ENCODE measurements at regions not wholly inside any gene's neighbourhood (a gene's known extent, or its start where the extent isn't known, plus 50 kb on each side); places are given as distances from the start of the nearest gene placed in this dataset.

GRCh38 chr12:31822761-31823160 is 93.9 kb upstream of the AMN1 start:
- Histone ChIP-seq H2AFZ (no peak overlapping the region), H3K9me3 (ENCODE audit: low read depth) (no peaks in the 10 kb centered on the region), H3K4me3 (no peak overlapping the region), H3K27ac (no peak overlapping the region), H3K79me2 (ENCODE audit: insufficient read depth) (no peaks in the 10 kb centered on the region), H3K36me3 (ENCODE audit: low read depth) (no peaks in the 10 kb centered on the region), H3K9ac (no peak overlapping the region), H3F3A (ENCODE audit: insufficient read depth) (no peaks in the 10 kb centered on the region), H4K20me1 (ENCODE audit: insufficient read depth) (no peaks in the 10 kb centered on the region), H3K4me1 (ENCODE audit: insufficient read depth) (no peaks in the 10 kb centered on the region), H3K4me2 (ENCODE audit: unreplicated experiment) (no peak overlapping the region), H3K27me3 (replicated peaks; ENCODE audit: insufficient read depth) (no peaks in the 10 kb centered on the region), H3K9me2 (ENCODE audit: insufficient read depth) (no peaks in the 10 kb centered on the region)
- TF ChIP-seq EZH2 (IDR thresholded peaks at IDR 0.05; ENCODE audit: insufficient read depth, poor library complexity, severe bottlenecking) = no peak
- TF ChIP-seq EZH2phosphoT487 (IDR thresholded peaks at IDR 0.05; ENCODE audit: insufficient read depth, low read depth) = no peak
- in situ Hi-C loops (cut with MboI) = no loop called here
- no peak for DNase-seq

GRCh38 chr12:31821484-31821883 is 92.7 kb upstream of the AMN1 start:
- DNase-seq = no peak
- Histone ChIP-seq H4K20me1 (ENCODE audit: insufficient read depth) (no peaks in the 10 kb centered on the region), H3K36me3 (ENCODE audit: low read depth) (no peaks in the 10 kb centered on the region), H3K9me2 (ENCODE audit: insufficient read depth) (no peaks in the 10 kb centered on the region), H3K27me3 (replicated peaks; ENCODE audit: insufficient read depth) (no peaks in the 10 kb centered on the region), H3K9ac (no peak overlapping the region), H3F3A (ENCODE audit: insufficient read depth) (no peaks in the 10 kb centered on the region), H2AFZ (no peak overlapping the region), H3K4me3 (no peak overlapping the region), H3K27ac (no peak overlapping the region), H3K79me2 (ENCODE audit: insufficient read depth) (no peaks in the 10 kb centered on the region), H3K4me1 (ENCODE audit: insufficient read depth) (no peaks in the 10 kb centered on the region), H3K4me2 (ENCODE audit: unreplicated experiment) (no peak overlapping the region), H3K9me3 (ENCODE audit: low read depth) (no peaks in the 10 kb centered on the region)
- TF ChIP-seq EZH2phosphoT487 (IDR thresholded peaks at IDR 0.05; ENCODE audit: insufficient read depth, low read depth) (no peak), EZH2 (IDR thresholded peaks at IDR 0.05; ENCODE audit: insufficient read depth, poor library complexity, severe bottlenecking) (no peak)
- 54 to 56% methylated on average over 3 of the region's 3 CpGs for WGBS, 2 experiments (ENCODE audit: low coverage in 1 of 2, low lambda C conversion rate in 2 of 2, missing lambda C conversion rate in 2 of 2)
- in situ Hi-C loops (cut with MboI) = no loop called here

GRCh38 chr12:31820832-31821231 is 92.0 kb upstream of the AMN1 start:
- no peaks in the 10 kb centered on the region for H3K4me1 ChIP-seq (ENCODE audit: insufficient read depth)
- no peak overlapping the region for H3K4me3 ChIP-seq
- no peaks in the 10 kb centered on the region for H3K9me2 ChIP-seq (ENCODE audit: insufficient read depth)
- in situ Hi-C loops (cut with MboI) = no loop called here
- H3K9me3 ChIP-seq (ENCODE audit: low read depth) = no peaks in the 10 kb centered on the region
- no peak overlapping the region for H3K4me2 ChIP-seq (ENCODE audit: unreplicated experiment)
- no peaks in the 10 kb centered on the region for H4K20me1 ChIP-seq (ENCODE audit: insufficient read depth)
- 56 to 63% methylated on average over 7 of the region's 7 CpGs for WGBS, 2 experiments (ENCODE audit: low coverage in 1 of 2, low lambda C conversion rate in 2 of 2, missing lambda C conversion rate in 2 of 2)
- no peaks in the 10 kb centered on the region for H3K36me3 ChIP-seq (ENCODE audit: low read depth)
- no peak overlapping the region for H2AFZ ChIP-seq
- H3K9ac ChIP-seq = no peak overlapping the region
- H3K79me2 ChIP-seq (ENCODE audit: insufficient read depth) = no peaks in the 10 kb centered on the region
- H3F3A ChIP-seq (ENCODE audit: insufficient read depth) = no peaks in the 10 kb centered on the region
- no peaks in the 10 kb centered on the region for H3K27me3 ChIP-seq (replicated peaks; ENCODE audit: insufficient read depth)
- H3K27ac ChIP-seq = no peak overlapping the region
- DNase-seq = no peak
- no peak for TF ChIP-seq EZH2phosphoT487 (IDR thresholded peaks at IDR 0.05; ENCODE audit: insufficient read depth, low read depth)
- TF ChIP-seq EZH2 (IDR thresholded peaks at IDR 0.05; ENCODE audit: insufficient read depth, poor library complexity, severe bottlenecking) = no peak

GRCh38 chr12:31819427-31819826 is 90.6 kb upstream of the AMN1 start:
- no peak for DNase-seq
- in situ Hi-C loops (cut with MboI) = no loop called here
- 67% methylated on average over 2 of the region's 2 CpGs for WGBS, 2 experiments (ENCODE audit: low coverage in 1 of 2, low lambda C conversion rate in 2 of 2, missing lambda C conversion rate in 2 of 2)
- H3K79me2 ChIP-seq (ENCODE audit: insufficient read depth) = no peaks in the 10 kb centered on the region
- no peaks in the 10 kb centered on the region for H3K9me2 ChIP-seq (ENCODE audit: insufficient read depth)
- H3F3A ChIP-seq (ENCODE audit: insufficient read depth) = no peaks in the 10 kb centered on the region
- H2AFZ ChIP-seq = no peak overlapping the region
- no peak overlapping the region for H3K4me3 ChIP-seq
- H4K20me1 ChIP-seq (ENCODE audit: insufficient read depth) = no peaks in the 10 kb centered on the region
- TF ChIP-seq EZH2phosphoT487 (IDR thresholded peaks at IDR 0.05; ENCODE audit: insufficient read depth, low read depth) (no peak), EZH2 (IDR thresholded peaks at IDR 0.05; ENCODE audit: insufficient read depth, poor library complexity, severe bottlenecking) (no peak)
- no peak overlapping the region for H3K27ac ChIP-seq
- no peaks in the 10 kb centered on the region for H3K36me3 ChIP-seq (ENCODE audit: low read depth)
- H3K4me2 ChIP-seq (ENCODE audit: unreplicated experiment) = no peak overlapping the region
- H3K27me3 ChIP-seq (replicated peaks; ENCODE audit: insufficient read depth) = no peaks in the 10 kb centered on the region
- H3K9me3 ChIP-seq (ENCODE audit: low read depth) = no peaks in the 10 kb centered on the region
- H3K4me1 ChIP-seq (ENCODE audit: insufficient read depth) = no peaks in the 10 kb centered on the region
- no peak overlapping the region for H3K9ac ChIP-seq

GRCh38 chr12:31818623-31819268 is 89.9 kb upstream of the AMN1 start:
- no peaks in the 10 kb centered on the region for H4K20me1 ChIP-seq (ENCODE audit: insufficient read depth)
- TF ChIP-seq EZH2 (IDR thresholded peaks at IDR 0.05; ENCODE audit: insufficient read depth, poor library complexity, severe bottlenecking) = no peak
- TF ChIP-seq EZH2phosphoT487 (IDR thresholded peaks at IDR 0.05; ENCODE audit: insufficient read depth, low read depth) = no peak
- H3F3A ChIP-seq (ENCODE audit: insufficient read depth) = no peaks in the 10 kb centered on the region
- in situ Hi-C loops (cut with MboI) = no loop called here
- no peak overlapping the region for H3K9ac ChIP-seq
- H3K4me1 ChIP-seq (ENCODE audit: insufficient read depth) = no peaks in the 10 kb centered on the region
- no peak overlapping the region for H3K4me3 ChIP-seq
- no peaks in the 10 kb centered on the region for H3K9me2 ChIP-seq (ENCODE audit: insufficient read depth)
- no peak overlapping the region for H3K27ac ChIP-seq
- no peak overlapping the region for H3K4me2 ChIP-seq (ENCODE audit: unreplicated experiment)
- 29 to 37% methylated on average over 2 of the region's 2 CpGs for WGBS, 2 experiments (ENCODE audit: low coverage in 1 of 2, low lambda C conversion rate in 2 of 2, missing lambda C conversion rate in 2 of 2)
- no peaks in the 10 kb centered on the region for H3K9me3 ChIP-seq (ENCODE audit: low read depth)
- no peak overlapping the region for H2AFZ ChIP-seq
- DNase-seq = no peak
- H3K36me3 ChIP-seq (ENCODE audit: low read depth) = no peaks in the 10 kb centered on the region
- no peaks in the 10 kb centered on the region for H3K79me2 ChIP-seq (ENCODE audit: insufficient read depth)
- no peaks in the 10 kb centered on the region for H3K27me3 ChIP-seq (replicated peaks; ENCODE audit: insufficient read depth)

Measured in GM23248 (cell line).